Chondrocyte (in vitro differentiated cells): ENCODE measurements at regions not wholly inside any gene's neighbourhood (a gene's known extent, or its start where the extent isn't known, plus 50 kb on each side); places are given as distances from the start of the nearest gene placed in this dataset.

Experiments
- DNase-seq: peaks from one replicate; pipeline ENCODE4 v3.0.0; 2021; ENCODE audit warnings: mixed read lengths, low spot score
- H3K27ac Mint-ChIP-seq: one replicate; pipeline ENCODE4 v1.8.0; 2021; ENCODE audit warnings: mild to moderate bottlenecking, moderate library complexity, mixed read lengths; ENCODE audit not compliant: unreplicated experiment
- H3K27me3 Mint-ChIP-seq: 2 replicates; pipeline ENCODE4 v1.8.0; 2021; ENCODE audit warnings: low read depth, mixed read lengths
- H3K36me3 Mint-ChIP-seq: 2 replicates; pipeline ENCODE4 v1.8.0; 2021; ENCODE audit warnings: low read depth, mixed read lengths
- H3K4me1 Mint-ChIP-seq: 2 replicates; pipeline ENCODE4 v1.8.0; 2021; ENCODE audit warnings: low read depth, mild to moderate bottlenecking, mixed read lengths
- H3K4me3 Mint-ChIP-seq: one replicate; pipeline ENCODE4 v1.8.0; 2021; ENCODE audit warnings: mild to moderate bottlenecking, moderate library complexity, mixed read lengths; ENCODE audit not compliant: unreplicated experiment
- H3K9me3 Mint-ChIP-seq: 2 replicates; pipeline ENCODE4 v1.8.0; 2021; ENCODE audit warnings: low read depth, mixed read lengths
- TF ChIP-seq, protein P1 (sequence below): fragments of 200-600 bp; sonication (generic); IDR thresholded peaks from 2 replicates; pipeline ENCODE4 v1.5.0; 2021; ENCODE audit warnings: antibody characterized with exemption, mild to moderate bottlenecking, moderate library complexity

DNA sequence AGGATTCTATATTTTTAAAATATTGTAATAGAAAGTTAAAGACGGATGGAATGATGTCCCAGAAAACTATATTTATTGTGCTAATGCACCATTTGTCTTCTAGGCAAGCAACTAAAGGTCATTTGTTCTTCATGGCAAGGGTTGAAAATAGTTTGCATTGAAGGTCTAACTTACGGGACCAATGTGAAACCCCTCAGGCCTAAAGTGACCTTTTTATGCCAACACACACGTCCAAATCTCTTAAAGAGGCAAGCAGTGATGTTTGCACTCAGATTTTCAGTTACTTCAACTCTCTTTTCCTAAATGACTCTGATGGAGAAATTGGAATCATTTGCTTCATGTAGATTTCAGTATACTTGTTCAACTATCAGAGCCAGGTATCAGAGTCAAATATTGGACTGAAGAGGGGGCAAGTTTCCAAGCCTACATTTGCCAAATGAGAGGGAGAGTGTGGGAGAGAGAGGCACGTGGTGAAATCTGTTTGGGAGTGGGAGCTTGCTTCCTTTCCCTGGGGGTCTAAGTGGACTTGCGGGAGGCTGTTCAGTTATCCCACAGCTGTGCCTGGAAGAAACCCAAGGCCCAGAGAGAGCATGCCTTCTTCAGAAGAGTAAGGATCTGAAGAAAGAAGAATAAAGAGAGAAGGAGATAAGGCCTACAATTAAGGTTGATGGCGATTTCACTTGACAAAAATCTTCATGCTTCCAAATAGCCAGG lies 459.8 kb downstream of the BCAT1 start:
- Mint-ChIP-seq H3K4me1 (peaks cover 47% of the 10 kb centered on the region), H3K27ac (no peak overlapping the region), H3K36me3 (no peaks in the 10 kb centered on the region), H3K27me3 (no peaks in the 10 kb centered on the region), H3K9me3 (no peaks in the 10 kb centered on the region), H3K4me3 (no peak overlapping the region)
- no peak for DNase-seq
- TF ChIP-seq, protein P1, sequence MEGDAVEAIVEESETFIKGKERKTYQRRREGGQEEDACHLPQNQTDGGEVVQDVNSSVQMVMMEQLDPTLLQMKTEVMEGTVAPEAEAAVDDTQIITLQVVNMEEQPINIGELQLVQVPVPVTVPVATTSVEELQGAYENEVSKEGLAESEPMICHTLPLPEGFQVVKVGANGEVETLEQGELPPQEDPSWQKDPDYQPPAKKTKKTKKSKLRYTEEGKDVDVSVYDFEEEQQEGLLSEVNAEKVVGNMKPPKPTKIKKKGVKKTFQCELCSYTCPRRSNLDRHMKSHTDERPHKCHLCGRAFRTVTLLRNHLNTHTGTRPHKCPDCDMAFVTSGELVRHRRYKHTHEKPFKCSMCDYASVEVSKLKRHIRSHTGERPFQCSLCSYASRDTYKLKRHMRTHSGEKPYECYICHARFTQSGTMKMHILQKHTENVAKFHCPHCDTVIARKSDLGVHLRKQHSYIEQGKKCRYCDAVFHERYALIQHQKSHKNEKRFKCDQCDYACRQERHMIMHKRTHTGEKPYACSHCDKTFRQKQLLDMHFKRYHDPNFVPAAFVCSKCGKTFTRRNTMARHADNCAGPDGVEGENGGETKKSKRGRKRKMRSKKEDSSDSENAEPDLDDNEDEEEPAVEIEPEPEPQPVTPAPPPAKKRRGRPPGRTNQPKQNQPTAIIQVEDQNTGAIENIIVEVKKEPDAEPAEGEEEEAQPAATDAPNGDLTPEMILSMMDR: no peak

- no peaks in the 10 kb centered on the region for H3K9me3 Mint-ChIP-seq
- no peak overlapping the region for H3K4me3 Mint-ChIP-seq
- no peaks in the 10 kb centered on the region for H3K27me3 Mint-ChIP-seq
- TF ChIP-seq, protein P1: no peak
- no peak for DNase-seq
- H3K4me1 Mint-ChIP-seq: peaks cover 45% of the 10 kb centered on the region
- peak overlapping the region; percentile 49 for H3K27ac Mint-ChIP-seq
- no peaks in the 10 kb centered on the region for H3K36me3 Mint-ChIP-seq
These were observed 460.8 kb downstream of the BCAT1 start for GRCh38 chr12:24488091-24488596.

GRCh38 chr12:24487606-24488005 lies 461.3 kb downstream of the BCAT1 start:
- peak overlapping the region; percentile 49 for H3K27ac Mint-ChIP-seq

DNA sequence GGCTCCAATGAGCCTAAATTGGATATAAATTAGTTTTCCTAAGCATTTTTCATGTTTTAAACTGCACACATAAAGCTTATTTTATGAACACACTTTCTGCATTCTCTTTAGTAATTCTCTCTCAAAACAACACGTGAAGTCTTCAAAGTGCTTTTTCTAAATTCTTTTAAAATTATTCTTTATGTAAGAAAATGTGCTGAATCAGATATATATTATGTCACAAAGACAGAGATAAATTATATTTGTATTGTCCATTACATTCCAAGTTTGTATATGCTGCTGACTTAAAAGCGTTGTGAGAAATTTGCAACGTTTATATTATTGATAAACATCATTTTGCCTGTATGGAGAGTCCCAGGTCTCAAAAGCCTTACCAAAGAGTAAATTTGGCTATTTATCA lies 465.2 kb downstream of the BCAT1 start:
- TF ChIP-seq, protein P1: no peak
- no peak for DNase-seq

More at GRCh38 chr12:24487606-24488005, 461.3 kb downstream of the BCAT1 start:
- no peaks in the 10 kb centered on the region for H3K9me3 Mint-ChIP-seq
- no peaks in the 10 kb centered on the region for H3K36me3 Mint-ChIP-seq
- H3K27me3 Mint-ChIP-seq: no peaks in the 10 kb centered on the region
- peaks cover 45% of the 10 kb centered on the region for H3K4me1 Mint-ChIP-seq
- no peak for DNase-seq
- no peak overlapping the region for H3K4me3 Mint-ChIP-seq
- TF ChIP-seq, protein P1: no peak

DNA sequence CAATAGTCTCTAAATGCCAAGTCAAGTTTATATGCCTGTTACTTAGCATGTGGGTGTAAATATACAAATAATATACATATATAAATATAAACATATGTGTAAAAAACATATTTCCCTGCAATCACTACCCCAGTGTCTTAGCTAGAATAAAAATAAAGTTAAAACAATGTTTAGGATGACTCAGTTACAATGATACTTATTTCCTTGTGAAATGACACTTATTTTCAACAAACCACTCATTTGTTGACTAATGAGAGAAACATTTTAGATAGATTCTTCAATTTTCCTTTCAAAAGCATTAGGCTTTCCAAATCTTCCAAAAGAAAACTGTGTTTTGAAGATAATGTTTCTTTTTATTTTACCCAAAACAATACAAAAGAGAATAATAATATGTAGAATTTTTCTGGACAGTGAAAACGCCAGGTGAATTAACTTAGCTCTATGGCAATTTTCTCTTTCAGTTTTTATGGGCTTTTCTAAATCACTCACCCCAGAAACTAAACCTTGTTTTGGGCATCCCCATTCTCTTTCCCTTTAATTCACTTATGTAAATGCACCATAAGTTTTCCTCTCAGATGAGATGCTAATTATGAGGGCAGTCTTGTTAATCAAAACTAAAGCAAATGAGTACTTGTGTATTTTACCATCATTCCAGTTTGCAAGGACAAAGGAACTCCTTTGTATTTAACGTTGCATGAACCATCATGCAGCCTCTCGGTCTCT lies 465.9 kb downstream of the BCAT1 start:
- H3K36me3 Mint-ChIP-seq: no peaks in the 10 kb centered on the region
- no peak overlapping the region for H3K4me3 Mint-ChIP-seq
- TF ChIP-seq, protein P1: no peak
- H3K27ac Mint-ChIP-seq: no peak overlapping the region
- peaks cover 7% of the 10 kb centered on the region for H3K9me3 Mint-ChIP-seq
- no peaks in the 10 kb centered on the region for H3K27me3 Mint-ChIP-seq
- no peak for DNase-seq
- peaks cover 56% of the 10 kb centered on the region for H3K4me1 Mint-ChIP-seq

More for the DNA sequence above, 465.2 kb downstream of the BCAT1 start:
- H3K27me3 Mint-ChIP-seq: no peaks in the 10 kb centered on the region
- peaks cover 4% of the 10 kb centered on the region for H3K9me3 Mint-ChIP-seq
- H3K27ac Mint-ChIP-seq: no peak overlapping the region
- H3K36me3 Mint-ChIP-seq: no peaks in the 10 kb centered on the region
- H3K4me3 Mint-ChIP-seq: no peak overlapping the region
- H3K4me1 Mint-ChIP-seq: peaks cover 52% of the 10 kb centered on the region
